PC-3 (cell line): ENCODE measurements at regions not wholly inside any gene's neighbourhood (a gene's known extent, or its start where the extent isn't known, plus 50 kb on each side); places are given as distances from the start of the nearest gene placed in this dataset.

Experiments
- ATAC-seq: fragments of 200-7000 bp; cut with Tn5 transposase; 2 replicates; pipeline ENCODE4 v1.9.1; 2020; ENCODE audit warnings: mild to moderate bottlenecking, moderate library complexity
- BruUV-seq: library from RNA; stranded (reverse); fragments of 400-500 nt; replicated peaks from 2 replicates; lab custom pipeline; 2021; lab: Mats Ljungman, UMichigan
- CTCF ChIA-PET: fragments of 300-600 bp; sonication (Branson Sonifier 250); formaldehyde crosslinking; loops from one replicate; lab custom pipeline; 2022; ENCODE audit warnings: antibody characterized with exemption; lab: Charles Lee
- POLR2A ChIA-PET: fragments of 300-600 bp; sonication (Branson Sonifier 250); formaldehyde crosslinking; loops from one replicate; lab custom pipeline; 2022; ENCODE audit warnings: antibody characterized with exemption; ENCODE audit not compliant: unreplicated experiment; lab: Charles Lee
- DNase-seq: peaks from one replicate; pipeline ENCODE4 v3.0.0-alpha.2; 2015
- H2AFZ ChIP-seq: fragments of 300-600 bp; sonication (generic); 2 replicates; pipeline ENCODE4 v1.6.0; 2016; ENCODE audit warnings: antibody characterized with exemption, low read length
- H3F3A ChIP-seq: fragments of 300-600 bp; sonication (generic); one replicate; pipeline ENCODE4 v1.6.0; 2017; ENCODE audit warnings: antibody characterized with exemption, low read length, control low read depth, mild to moderate bottlenecking; ENCODE audit not compliant: unreplicated experiment
- H3K27ac ChIP-seq: fragments of 300-600 bp; sonication (generic); 2 replicates; pipeline ENCODE4 v1.5.1; 2016; ENCODE audit warnings: mild to moderate bottlenecking, low read length
- H3K27me3 ChIP-seq: fragments of 300-600 bp; sonication (generic); 2 replicates; pipeline ENCODE4 v1.6.1; 2016; ENCODE audit warnings: low read length, mixed read lengths
- H3K36me3 ChIP-seq: fragments of 300-600 bp; sonication (generic); 2 replicates; pipeline ENCODE4 v1.6.1; 2016; ENCODE audit warnings: low read depth, mixed run types, low read length, mixed read lengths
- H3K4me1 ChIP-seq: fragments of 300-600 bp; sonication (generic); 2 replicates; pipeline ENCODE4 v1.5.1; 2016; ENCODE audit warnings: low read length; ENCODE audit not compliant: insufficient read depth
- H3K4me2 ChIP-seq: fragments of 300-600 bp; sonication (generic); 2 replicates; pipeline ENCODE4 v1.6.0; 2016; ENCODE audit warnings: low read length
- H3K4me3 ChIP-seq: fragments of 300-600 bp; sonication (generic); 2 replicates; pipeline ENCODE4 v1.5.1; 2016; ENCODE audit warnings: mild to moderate bottlenecking, low read length, mixed read lengths
- H3K79me2 ChIP-seq: fragments of 300-600 bp; sonication (generic); 2 replicates; pipeline ENCODE4 v1.6.1; 2017; ENCODE audit warnings: low read length, mixed read lengths
- H3K9ac ChIP-seq: fragments of 300-600 bp; sonication (generic); 2 replicates; pipeline ENCODE4 v1.6.0; 2016; ENCODE audit warnings: mild to moderate bottlenecking, low read length
- H3K9me2 ChIP-seq: fragments of 300-600 bp; sonication (generic); replicated peaks from 2 replicates; pipeline ENCODE4 v1.6.1; 2016; ENCODE audit warnings: mixed run types, low read length, mixed read lengths
- H3K9me3 ChIP-seq: fragments of 300-600 bp; sonication (generic); 2 replicates; pipeline ENCODE4 v1.6.1; 2016; ENCODE audit warnings: low read length, mixed read lengths
- H4K20me1 ChIP-seq: fragments of 300-600 bp; sonication (generic); 2 replicates; pipeline ENCODE4 v1.6.1; 2016; ENCODE audit warnings: low read length, mixed read lengths
- CTCF ChIP-seq: fragments of 300-600 bp; sonication (generic); conservative IDR thresholded peaks from 2 replicates; pipeline ENCODE4 v1.5.1; 2017; ENCODE audit warnings: antibody characterized with exemption, low read depth, mild to moderate bottlenecking, low read length
- EZH2 ChIP-seq: fragments of 300-600 bp; sonication (generic); IDR thresholded peaks from one replicate; pipeline ENCODE4 v1.6.1; 2017; ENCODE audit warnings: antibody characterized with exemption, mild to moderate bottlenecking, low read length; ENCODE audit not compliant: unreplicated experiment
- EZH2phosphoT487 ChIP-seq: fragments of 300-600 bp; sonication (generic); IDR thresholded peaks from 2 replicates; pipeline ENCODE4 v1.6.1; 2018; ENCODE audit warnings: mild to moderate bottlenecking, antibody characterized with exemption, low read length, borderline replicate concordance
- intact Hi-C: fragments of 100-400 bp; cut with micrococcal nuclease; formaldehyde crosslinking; loops from 2 replicates; pipeline ENCODE4 v1.9.0; 2023

GRCh38 chr2:234429265-234429664 is 67.6 kb downstream of the ARL4C start:
- no peaks in the 10 kb centered on the region for H4K20me1 ChIP-seq
- ATAC-seq (no peak), DNase-seq (no peak)
- intact Hi-C loops, result no loop called here
- TF ChIP-seq EZH2phosphoT487 (no peak), EZH2 (no peak), CTCF (no peak)
- no peak overlapping the region for H3K4me2 ChIP-seq
- H3K27ac ChIP-seq, result no peak overlapping the region
- H3K36me3 ChIP-seq, result no peaks in the 10 kb centered on the region
- no peak overlapping the region for H3K4me3 ChIP-seq
- H3K4me1 ChIP-seq, result peaks cover 13% of the 10 kb centered on the region
- H3K9me3 ChIP-seq, result no peaks in the 10 kb centered on the region
- no peaks in the 10 kb centered on the region for H3K27me3 ChIP-seq
- H3F3A ChIP-seq, result no peaks in the 10 kb centered on the region
- no peaks in the 10 kb centered on the region for H3K9me2 ChIP-seq
- ChIA-PET POLR2A (no interaction called here), CTCF (no interaction called here)
- no peak overlapping the region for H3K9ac ChIP-seq
- BruUV-seq, result no TSS peak
- no peaks in the 10 kb centered on the region for H3K79me2 ChIP-seq
- no peak overlapping the region for H2AFZ ChIP-seq

- no peak overlapping the region for H2AFZ ChIP-seq
- BruUV-seq, result no TSS peak
- DNase-seq (no peak), ATAC-seq (no peak)
- no peaks in the 10 kb centered on the region for H3K9me3 ChIP-seq
- H3K9ac ChIP-seq, result no peak overlapping the region
- H3K4me1 ChIP-seq, result peaks cover 29% of the 10 kb centered on the region
- intact Hi-C loops, result no loop called here
- no peak for TF ChIP-seq EZH2
- no peak for TF ChIP-seq EZH2phosphoT487
- TF ChIP-seq CTCF, result no peak
- no peak overlapping the region for H3K4me3 ChIP-seq
- H3K9me2 ChIP-seq, result no peaks in the 10 kb centered on the region
- H3K36me3 ChIP-seq, result no peaks in the 10 kb centered on the region
- CTCF ChIA-PET, result no interaction called here
- peaks cover 4% of the 10 kb centered on the region for H3F3A ChIP-seq
- H3K27me3 ChIP-seq, result no peaks in the 10 kb centered on the region
- H3K27ac ChIP-seq, result no peak overlapping the region
- no peaks in the 10 kb centered on the region for H4K20me1 ChIP-seq
- H3K79me2 ChIP-seq, result no peaks in the 10 kb centered on the region
- POLR2A ChIA-PET, result no interaction called here
- no peak overlapping the region for H3K4me2 ChIP-seq
Observed at GRCh38 chr2:234427081-234428061, 69.5 kb downstream of the ARL4C start.

GRCh38 chr2:234426616-234427015 is 70.3 kb downstream of the ARL4C start:
- Histone ChIP-seq H3K27me3 (no peaks in the 10 kb centered on the region), H3K9me3 (no peaks in the 10 kb centered on the region), H3F3A (peaks cover 4% of the 10 kb centered on the region), H3K4me2 (no peak overlapping the region), H3K36me3 (no peaks in the 10 kb centered on the region), H2AFZ (no peak overlapping the region), H3K79me2 (no peaks in the 10 kb centered on the region), H4K20me1 (no peaks in the 10 kb centered on the region), H3K4me1 (peaks cover 34% of the 10 kb centered on the region), H3K9ac (no peak overlapping the region), H3K4me3 (no peak overlapping the region), H3K27ac (no peak overlapping the region), H3K9me2 (no peaks in the 10 kb centered on the region)
- TF ChIP-seq EZH2phosphoT487, result no peak
- DNase-seq (no peak), ATAC-seq (no peak)
- intact Hi-C loops, result no loop called here
- no TSS peak for BruUV-seq
- ChIA-PET POLR2A (no interaction called here), CTCF (no interaction called here)
